ENCODE measurements at regions not wholly inside any gene's neighbourhood (a gene's known extent, or its start where the extent isn't known, plus 50 kb on each side); places are given as distances from the start of the nearest gene placed in this dataset.

GRCh38 chr12:38508246-38508645 is 191.7 kb downstream of the ALG10B start:
- Histone ChIP-seq H3K4me3 (ENCODE audit: low read depth, low read length, poor library complexity, severe bottlenecking) (no peak overlapping the region), H3K9me3 (ENCODE audit: low read length) (no peaks in the 10 kb centered on the region), H3F3A (ENCODE audit: insufficient read depth, low read length) (no peaks in the 10 kb centered on the region), H3K9me2 (ENCODE audit: low read depth, low read length) (no peaks in the 10 kb centered on the region), H3K4me2 (ENCODE audit: low read length) (no peak overlapping the region), H4K20me1 (ENCODE audit: insufficient read depth, low read length) (no peaks in the 10 kb centered on the region), H3K9ac (ENCODE audit: low read length) (no peak overlapping the region), H3K27me3 (ENCODE audit: insufficient read depth, low read length) (no peaks in the 10 kb centered on the region), H3K4me1 (ENCODE audit: insufficient read depth, low read length, severe bottlenecking) (no peaks in the 10 kb centered on the region), H2AFZ (ENCODE audit: low read length) (no peak overlapping the region), H3K36me3 (ENCODE audit: insufficient read depth, low read length) (no peaks in the 10 kb centered on the region), H3K79me2 (ENCODE audit: insufficient read depth, low read length) (no peaks in the 10 kb centered on the region), H3K27ac (ENCODE audit: low read depth, low read length, poor library complexity, severe bottlenecking) (no peak overlapping the region)
- TF ChIP-seq CTCF (IDR thresholded peaks at IDR 0.05; ENCODE audit: low read length) (no peak), EZH2 (IDR thresholded peaks at IDR 0.05; ENCODE audit: borderline replicate concordance, low read length) (no peak)

- Histone ChIP-seq H3K9me2 (ENCODE audit: low read depth, low read length) (no peaks in the 10 kb centered on the region), H3K27me3 (ENCODE audit: insufficient read depth, low read length) (no peaks in the 10 kb centered on the region), H3F3A (ENCODE audit: insufficient read depth, low read length) (no peaks in the 10 kb centered on the region), H3K79me2 (ENCODE audit: insufficient read depth, low read length) (no peaks in the 10 kb centered on the region), H3K36me3 (ENCODE audit: insufficient read depth, low read length) (no peaks in the 10 kb centered on the region), H2AFZ (ENCODE audit: low read length) (no peak overlapping the region), H3K4me1 (ENCODE audit: insufficient read depth, low read length, severe bottlenecking) (no peaks in the 10 kb centered on the region), H3K4me3 (ENCODE audit: low read depth, low read length, poor library complexity, severe bottlenecking) (no peak overlapping the region), H4K20me1 (ENCODE audit: insufficient read depth, low read length) (no peaks in the 10 kb centered on the region), H3K9ac (ENCODE audit: low read length) (no peak overlapping the region), H3K4me2 (ENCODE audit: low read length) (no peak overlapping the region), H3K27ac (ENCODE audit: low read depth, low read length, poor library complexity, severe bottlenecking) (no peak overlapping the region), H3K9me3 (ENCODE audit: low read length) (no peaks in the 10 kb centered on the region)
- TF ChIP-seq CTCF (IDR thresholded peaks at IDR 0.05; ENCODE audit: low read length): no peak
- no peak for TF ChIP-seq EZH2 (IDR thresholded peaks at IDR 0.05; ENCODE audit: borderline replicate concordance, low read length)
Measured at GRCh38 chr12:38515912-38516311, 199.3 kb downstream of the ALG10B start.

GRCh38 chr12:38516418-38516817 is 199.8 kb downstream of the ALG10B start:
- Histone ChIP-seq H3K27me3 (ENCODE audit: insufficient read depth, low read length) (no peaks in the 10 kb centered on the region), H3K27ac (ENCODE audit: low read depth, low read length, poor library complexity, severe bottlenecking) (no peak overlapping the region), H4K20me1 (ENCODE audit: insufficient read depth, low read length) (no peaks in the 10 kb centered on the region), H3K4me1 (ENCODE audit: insufficient read depth, low read length, severe bottlenecking) (no peaks in the 10 kb centered on the region), H3K4me3 (ENCODE audit: low read depth, low read length, poor library complexity, severe bottlenecking) (no peak overlapping the region), H3K79me2 (ENCODE audit: insufficient read depth, low read length) (no peaks in the 10 kb centered on the region), H3K9me3 (ENCODE audit: low read length) (no peaks in the 10 kb centered on the region), H3F3A (ENCODE audit: insufficient read depth, low read length) (no peaks in the 10 kb centered on the region), H3K4me2 (ENCODE audit: low read length) (no peak overlapping the region), H2AFZ (ENCODE audit: low read length) (no peak overlapping the region), H3K9me2 (ENCODE audit: low read depth, low read length) (no peaks in the 10 kb centered on the region), H3K36me3 (ENCODE audit: insufficient read depth, low read length) (no peaks in the 10 kb centered on the region), H3K9ac (ENCODE audit: low read length) (no peak overlapping the region)
- TF ChIP-seq EZH2 (IDR thresholded peaks at IDR 0.05; ENCODE audit: borderline replicate concordance, low read length): no peak

GRCh38 chr12:38523920-38524319 is 207.3 kb downstream of the ALG10B start:
- H3K9ac ChIP-seq (ENCODE audit: low read length): no peak overlapping the region
- no peaks in the 10 kb centered on the region for H3F3A ChIP-seq (ENCODE audit: insufficient read depth, low read length)
- no peaks in the 10 kb centered on the region for H3K36me3 ChIP-seq (ENCODE audit: insufficient read depth, low read length)
- no peaks in the 10 kb centered on the region for H3K79me2 ChIP-seq (ENCODE audit: insufficient read depth, low read length)
- no peaks in the 10 kb centered on the region for H4K20me1 ChIP-seq (ENCODE audit: insufficient read depth, low read length)
- no peak overlapping the region for H3K4me2 ChIP-seq (ENCODE audit: low read length)
- no peaks in the 10 kb centered on the region for H3K4me1 ChIP-seq (ENCODE audit: insufficient read depth, low read length, severe bottlenecking)
- no peak for TF ChIP-seq CTCF (IDR thresholded peaks at IDR 0.05; ENCODE audit: low read length)
- TF ChIP-seq EZH2 (IDR thresholded peaks at IDR 0.05; ENCODE audit: borderline replicate concordance, low read length): no peak
- no peak overlapping the region for H2AFZ ChIP-seq (ENCODE audit: low read length)
- H3K9me3 ChIP-seq (ENCODE audit: low read length): no peaks in the 10 kb centered on the region
- H3K9me2 ChIP-seq (ENCODE audit: low read depth, low read length): no peaks in the 10 kb centered on the region
- H3K27ac ChIP-seq (ENCODE audit: low read depth, low read length, poor library complexity, severe bottlenecking): no peak overlapping the region
- no peak overlapping the region for H3K4me3 ChIP-seq (ENCODE audit: low read depth, low read length, poor library complexity, severe bottlenecking)
- H3K27me3 ChIP-seq (ENCODE audit: insufficient read depth, low read length): no peaks in the 10 kb centered on the region

Measured in OCI-LY1 (cell line).